ENCODE measurements at regions not wholly inside any gene's neighbourhood (a gene's known extent, or its start where the extent isn't known, plus 50 kb on each side); places are given as distances from the start of the nearest gene placed in this dataset.
"Not testable (repeated sequence)": the region's sequence is repeated elsewhere in the genome, so short reads cannot be mapped to it uniquely, and the experiment has no call there.

GRCh38 chr10:11403646-11404045 lies 207.8 kb downstream of the USP6NL start:
- DNase-seq (ENCODE audit: low read depth in 2 of 2) = not testable (repeated sequence)

- DNase-seq (ENCODE audit: low read depth in 2 of 2) = peak in 1 of 2 donors; percentile 41
Observed at GRCh38 chr10:11403116-11403515, 208.3 kb downstream of the USP6NL start.

GRCh38 chr10:11402392-11402791 lies 209.1 kb downstream of the USP6NL start:
- no peak for DNase-seq (ENCODE audit: low read depth in 2 of 2)

GRCh38 chr10:11401264-11402235 lies 209.9 kb downstream of the USP6NL start:
- no peak for DNase-seq (ENCODE audit: low read depth in 2 of 2)

- DNase-seq (ENCODE audit: low read depth in 2 of 2) = no peak
Observed at GRCh38 chr10:11397980-11398580, 213.4 kb downstream of the USP6NL start.

- no peak for DNase-seq (ENCODE audit: low read depth in 2 of 2)
Observed at GRCh38 chr10:11397077-11397965, 214.1 kb downstream of the USP6NL start.

- no peak for DNase-seq (ENCODE audit: low read depth in 2 of 2)
Observed at GRCh38 chr10:11396311-11396955, 215.0 kb downstream of the USP6NL start.

GRCh38 chr10:11395581-11396310 lies 215.7 kb downstream of the USP6NL start:
- DNase-seq (ENCODE audit: low read depth in 2 of 2) = no peak

GRCh38 chr10:11395161-11395560 lies 216.3 kb downstream of the USP6NL start:
- no peak for DNase-seq (ENCODE audit: low read depth in 2 of 2)

GRCh38 chr10:11393858-11394257 lies 217.6 kb downstream of the USP6NL start:
- DNase-seq (ENCODE audit: low read depth in 2 of 2) = no peak

GRCh38 chr10:11392776-11393175 lies 218.7 kb downstream of the USP6NL start:
- no peak for DNase-seq (ENCODE audit: low read depth in 2 of 2)

- DNase-seq (ENCODE audit: low read depth in 2 of 2) = no peak
Observed at GRCh38 chr10:11388996-11389395, 222.5 kb downstream of the USP6NL start.

- no peak for DNase-seq (ENCODE audit: low read depth in 2 of 2)
Observed at GRCh38 chr10:11387551-11388222, 223.8 kb downstream of the USP6NL start.

GRCh38 chr10:11387044-11387443 lies 224.4 kb downstream of the USP6NL start:
- no peak for DNase-seq (ENCODE audit: low read depth in 2 of 2)

All from lung microvascular endothelial cell (primary cell).